HG02943 (cell line): ENCODE measurements at regions not wholly inside any gene's neighbourhood (a gene's known extent, or its start where the extent isn't known, plus 50 kb on each side); places are given as distances from the start of the nearest gene placed in this dataset.

ENCODE experiments used
- ATAC-seq: cut with Tn5 transposase; IDR thresholded peaks from one replicate; pipeline ENCODE4 v1.9.1; 2021; ENCODE audit warnings: mild to moderate bottlenecking, low read depth, moderate library complexity; ENCODE audit not compliant: unreplicated experiment

- no peak for ATAC-seq
Measured at GRCh38 chr6:149176971-149177667, 140.4 kb upstream of the TAB2 start.

GRCh38 chr6:149179431-149179830 is 138.1 kb upstream of the TAB2 start:
- no peak for ATAC-seq

GRCh38 chr6:149181304-149181703 is 136.2 kb upstream of the TAB2 start:
- ATAC-seq: no peak

- ATAC-seq: no peak
Measured at GRCh38 chr6:149182262-149182661, 135.2 kb upstream of the TAB2 start.

- ATAC-seq: no peak
Measured at GRCh38 chr6:149184523-149184922, 133.0 kb upstream of the TAB2 start.

GRCh38 chr6:149185799-149186357 is 131.6 kb upstream of the TAB2 start:
- ATAC-seq: no peak

- ATAC-seq: no peak
Measured at GRCh38 chr6:149186873-149187272, 130.6 kb upstream of the TAB2 start.

- no peak for ATAC-seq
Measured at GRCh38 chr6:149190224-149190831, 127.2 kb upstream of the TAB2 start.

GRCh38 chr6:149194820-149195558 is 122.5 kb upstream of the TAB2 start:
- no peak for ATAC-seq

- no peak for ATAC-seq
Measured at GRCh38 chr6:149196091-149196490, 121.4 kb upstream of the TAB2 start.

GRCh38 chr6:149197482-149197881 is 120.0 kb upstream of the TAB2 start:
- ATAC-seq: no peak

- ATAC-seq: no peak
Measured at GRCh38 chr6:149198265-149198664, 119.2 kb upstream of the TAB2 start.

- ATAC-seq: no peak
Measured at GRCh38 chr6:149200282-149200945, 117.1 kb upstream of the TAB2 start.

GRCh38 chr6:149201068-149201655 is 116.3 kb upstream of the TAB2 start:
- ATAC-seq: no peak

- no peak for ATAC-seq
Measured at GRCh38 chr6:149202100-149202499, 115.4 kb upstream of the TAB2 start.

GRCh38 chr6:149202952-149203351 is 114.6 kb upstream of the TAB2 start:
- ATAC-seq: no peak

GRCh38 chr6:149203509-149203908 is 114.0 kb upstream of the TAB2 start:
- ATAC-seq: no peak

GRCh38 chr6:149208134-149208601 is 109.3 kb upstream of the TAB2 start:
- ATAC-seq: no peak

GRCh38 chr6:149209871-149210775 is 107.4 kb upstream of the TAB2 start:
- ATAC-seq: no peak
